ENCODE measurements at regions not wholly inside any gene's neighbourhood (a gene's known extent, or its start where the extent isn't known, plus 50 kb on each side); places are given as distances from the start of the nearest gene placed in this dataset.

- no peak for TF ChIP-seq CTCF (conservative IDR thresholded peaks at IDR 0.05)
- H3K4me3 ChIP-seq (ENCODE audit: low read length): no peak overlapping the region
- no peaks in the 10 kb centered on the region for H3K36me3 ChIP-seq (ENCODE audit: control insufficient read depth, insufficient read depth, low read length)
- H3K27me3 Mint-ChIP-seq (ENCODE audit: insufficient read depth): peaks cover 30% of the 10 kb centered on the region
- H3K4me3 Mint-ChIP-seq: no peak overlapping the region
- peaks cover 49% of the 10 kb centered on the region for H3K4me1 Mint-ChIP-seq
- peaks cover 5% of the 10 kb centered on the region for H3K4me1 ChIP-seq (ENCODE audit: control insufficient read depth, insufficient read depth, low read length)
- H3K36me3 Mint-ChIP-seq (ENCODE audit: low read depth): no peaks in the 10 kb centered on the region
- H3K27ac ChIP-seq (ENCODE audit: low read depth, low read length): no peak overlapping the region
- DNase-seq: no peak
- H3K9me3 Mint-ChIP-seq: peaks cover 2% of the 10 kb centered on the region
- H3K27me3 ChIP-seq (ENCODE audit: control insufficient read depth, insufficient read depth, low read length, poor library complexity, severe bottlenecking): no peaks in the 10 kb centered on the region
- peaks cover 5% of the 10 kb centered on the region for H3K9me3 ChIP-seq (ENCODE audit: control insufficient read depth, low read length)
- no peak overlapping the region for H3K27ac Mint-ChIP-seq
- no peak overlapping the region for H3K9ac ChIP-seq (ENCODE audit: extremely low read depth, low read length, poor library complexity, severe bottlenecking)
- WGBS, 2 experiments (ENCODE audit: insufficient coverage in 1 of 2, insufficient read length in 1 of 2): 75 to 92% methylated on average over 1 of the region's 1 CpG
Observed at GRCh38 chr15:69994429-69995205, 103.1 kb downstream of the TLE3 start.

- Mint-ChIP-seq H3K36me3 (ENCODE audit: low read depth) (no peaks in the 10 kb centered on the region), H3K27ac (no peak overlapping the region), H3K4me3 (no peak overlapping the region), H3K9me3 (peaks cover 2% of the 10 kb centered on the region), H3K27me3 (ENCODE audit: insufficient read depth) (peaks cover 43% of the 10 kb centered on the region), H3K4me1 (peaks cover 46% of the 10 kb centered on the region)
- 74 to 84% methylated on average over 13 to 15 of the region's 15 CpGs for WGBS, 2 experiments (ENCODE audit: insufficient coverage in 1 of 2, insufficient read length in 1 of 2)
- Histone ChIP-seq H3K9ac (ENCODE audit: extremely low read depth, low read length, poor library complexity, severe bottlenecking) (no peak overlapping the region), H3K36me3 (ENCODE audit: control insufficient read depth, insufficient read depth, low read length) (no peaks in the 10 kb centered on the region), H3K27me3 (ENCODE audit: control insufficient read depth, insufficient read depth, low read length, poor library complexity, severe bottlenecking) (no peaks in the 10 kb centered on the region), H3K9me3 (ENCODE audit: control insufficient read depth, low read length) (peaks cover 5% of the 10 kb centered on the region), H3K27ac (ENCODE audit: low read depth, low read length) (no peak overlapping the region), H3K4me1 (ENCODE audit: control insufficient read depth, insufficient read depth, low read length) (peaks cover 5% of the 10 kb centered on the region), H3K4me3 (ENCODE audit: low read length) (peak overlapping the region; percentile 40)
- DNase-seq: no peak
- no peak for TF ChIP-seq CTCF (conservative IDR thresholded peaks at IDR 0.05)
Observed at GRCh38 chr15:69996321-69997160, 101.2 kb downstream of the TLE3 start.

- Histone ChIP-seq H3K9ac (ENCODE audit: extremely low read depth, low read length, poor library complexity, severe bottlenecking) (no peak overlapping the region), H3K27ac (ENCODE audit: low read depth, low read length) (no peak overlapping the region), H3K4me3 (ENCODE audit: low read length) (no peak overlapping the region), H3K4me1 (ENCODE audit: control insufficient read depth, insufficient read depth, low read length) (peaks cover 5% of the 10 kb centered on the region), H3K36me3 (ENCODE audit: control insufficient read depth, insufficient read depth, low read length) (no peaks in the 10 kb centered on the region), H3K9me3 (ENCODE audit: control insufficient read depth, low read length) (peaks cover 8% of the 10 kb centered on the region), H3K27me3 (ENCODE audit: control insufficient read depth, insufficient read depth, low read length, poor library complexity, severe bottlenecking) (no peaks in the 10 kb centered on the region)
- peaks cover 43% of the 10 kb centered on the region for H3K27me3 Mint-ChIP-seq (ENCODE audit: insufficient read depth)
- no peak for DNase-seq
- no peak overlapping the region for H3K27ac Mint-ChIP-seq
- H3K36me3 Mint-ChIP-seq (ENCODE audit: low read depth): no peaks in the 10 kb centered on the region
- peaks cover 5% of the 10 kb centered on the region for H3K9me3 Mint-ChIP-seq
- no peak overlapping the region for H3K4me3 Mint-ChIP-seq
- 92 to 94% methylated on average over 7 to 10 of the region's 10 CpGs for WGBS, 2 experiments (ENCODE audit: insufficient coverage in 1 of 2, insufficient read length in 1 of 2)
- peaks cover 47% of the 10 kb centered on the region for H3K4me1 Mint-ChIP-seq
- no peak for TF ChIP-seq CTCF (conservative IDR thresholded peaks at IDR 0.05)
Observed at GRCh38 chr15:69997161-69997485, 100.6 kb downstream of the TLE3 start.

Measured in endodermal cell (in vitro differentiated cells).